ENCODE measurements at regions not wholly inside any gene's neighbourhood (a gene's known extent, or its start where the extent isn't known, plus 50 kb on each side); places are given as distances from the start of the nearest gene placed in this dataset.

GRCh38 chr3:59249698-59250361 is 200.0 kb upstream of the CFAP20DC start:
- Histone ChIP-seq H3K27me3 (no peaks in the 10 kb centered on the region), H3K4me1 (no peaks in the 10 kb centered on the region), H3K36me3 (no peaks in the 10 kb centered on the region), H3K4me3 (no peak overlapping the region), H3K9me3 (no peaks in the 10 kb centered on the region), H3K27ac (no peak overlapping the region)
- TF ChIP-seq POLR2A (IDR thresholded peaks at IDR 0.05) (no peak), CTCF (IDR thresholded peaks at IDR 0.05) (no peak), POLR2AphosphoS5 (IDR thresholded peaks at IDR 0.05; ENCODE audit: insufficient read depth in 1 of 2, low read depth in 1 of 2) (no peak)
- intact Hi-C loops (cut with DNase I), result no loop called here
- DNase-seq (ENCODE audit: extremely low spot score in 2 of 2), result no peak

- TF ChIP-seq CTCF (IDR thresholded peaks at IDR 0.05) (no peak), POLR2A (IDR thresholded peaks at IDR 0.05) (no peak), POLR2AphosphoS5 (IDR thresholded peaks at IDR 0.05; ENCODE audit: insufficient read depth in 1 of 2, low read depth in 1 of 2) (no peak)
- intact Hi-C loops (cut with DNase I), result no loop called here
- DNase-seq (ENCODE audit: extremely low spot score in 2 of 2), result no peak
- Histone ChIP-seq H3K27me3 (no peaks in the 10 kb centered on the region), H3K9me3 (no peaks in the 10 kb centered on the region), H3K4me3 (no peak overlapping the region), H3K27ac (no peak overlapping the region), H3K4me1 (no peaks in the 10 kb centered on the region), H3K36me3 (no peaks in the 10 kb centered on the region)
These were observed 199.2 kb upstream of the CFAP20DC start for GRCh38 chr3:59249004-59249403.

GRCh38 chr3:59247402-59247841 is 197.6 kb upstream of the CFAP20DC start:
- no peaks in the 10 kb centered on the region for H3K27me3 ChIP-seq
- no peaks in the 10 kb centered on the region for H3K36me3 ChIP-seq
- no peak overlapping the region for H3K27ac ChIP-seq
- H3K4me1 ChIP-seq, result no peaks in the 10 kb centered on the region
- DNase-seq (ENCODE audit: extremely low spot score in 2 of 2), result no peak
- no peaks in the 10 kb centered on the region for H3K9me3 ChIP-seq
- H3K4me3 ChIP-seq, result no peak overlapping the region
- intact Hi-C loops (cut with DNase I), result no loop called here
- no peak for TF ChIP-seq POLR2AphosphoS5 (IDR thresholded peaks at IDR 0.05; ENCODE audit: insufficient read depth in 1 of 2, low read depth in 1 of 2)

- Histone ChIP-seq H3K4me3 (no peak overlapping the region), H3K36me3 (no peaks in the 10 kb centered on the region), H3K27me3 (no peaks in the 10 kb centered on the region), H3K27ac (no peak overlapping the region), H3K4me1 (no peaks in the 10 kb centered on the region), H3K9me3 (no peaks in the 10 kb centered on the region)
- TF ChIP-seq CTCF (IDR thresholded peaks at IDR 0.05), result no peak
- TF ChIP-seq POLR2A (IDR thresholded peaks at IDR 0.05), result no peak
- TF ChIP-seq POLR2AphosphoS5 (IDR thresholded peaks at IDR 0.05; ENCODE audit: insufficient read depth in 1 of 2, low read depth in 1 of 2), result no peak
- no peak for DNase-seq (ENCODE audit: extremely low spot score in 2 of 2)
- intact Hi-C loops (cut with DNase I), result no loop called here
These were observed 197.0 kb upstream of the CFAP20DC start for GRCh38 chr3:59246719-59247401.

GRCh38 chr3:59245859-59246501 is 196.2 kb upstream of the CFAP20DC start:
- DNase-seq (ENCODE audit: extremely low spot score in 2 of 2), result no peak
- no peaks in the 10 kb centered on the region for H3K36me3 ChIP-seq
- no peaks in the 10 kb centered on the region for H3K9me3 ChIP-seq
- intact Hi-C loops (cut with DNase I), result no loop called here
- TF ChIP-seq POLR2A (IDR thresholded peaks at IDR 0.05), result no peak
- no peak overlapping the region for H3K27ac ChIP-seq
- no peaks in the 10 kb centered on the region for H3K4me1 ChIP-seq
- no peak overlapping the region for H3K4me3 ChIP-seq
- no peaks in the 10 kb centered on the region for H3K27me3 ChIP-seq

All from vagina (tissue), 2 donors.